Neural cell (in vitro differentiated cells): ENCODE measurements at regions not wholly inside any gene's neighbourhood (a gene's known extent, or its start where the extent isn't known, plus 50 kb on each side); places are given as distances from the start of the nearest gene placed in this dataset.

Experiments used
- H2AFZ ChIP-seq: fragments of 200-600, 300-800 bp; sonication (generic), shearing (Covaris generic); 2 replicates; pipeline ENCODE4 v1.6.0; 2014; ENCODE audit warnings: low read depth, mild to moderate bottlenecking, antibody characterized with exemption, low read length, moderate library complexity
- H3F3A ChIP-seq: fragments of 200-600 bp; shearing (Covaris generic); 2 replicates; pipeline ENCODE4 v1.6.1; 2016; ENCODE audit warnings: mild to moderate bottlenecking, moderate library complexity, mixed read lengths, antibody characterized with exemption, low read length; ENCODE audit not compliant: insufficient read depth, poor library complexity, severe bottlenecking
- H3K27ac ChIP-seq: fragments of 200-600, 300-800 bp; sonication (generic), shearing (Covaris generic); 2 replicates; pipeline ENCODE4 v1.5.1; 2014; ENCODE audit warnings: mild to moderate bottlenecking, low read length, moderate library complexity
- H3K27me3 ChIP-seq: fragments of 300-800, 200-600 bp; sonication (generic), shearing (Covaris generic); 2 replicates; pipeline ENCODE4 v1.6.0; 2014; ENCODE audit warnings: mild to moderate bottlenecking, low read depth, low read length, moderate library complexity; ENCODE audit not compliant: insufficient read depth
- H3K36me3 ChIP-seq: fragments of 300-800, 200-600 bp; sonication (generic), shearing (Covaris generic); 2 replicates; pipeline ENCODE4 v1.5.1; 2014; ENCODE audit warnings: mild to moderate bottlenecking, antibody characterized with exemption, low read length, moderate library complexity; ENCODE audit not compliant: insufficient read depth
- H3K4me2 ChIP-seq: fragments of 300-800, 200-600 bp; sonication (generic), shearing (Covaris generic); 2 replicates; pipeline ENCODE4 v1.6.0; 2014; ENCODE audit warnings: mild to moderate bottlenecking, low read length
- H3K4me3 ChIP-seq: fragments of 300-800, 200-600 bp; sonication (generic), shearing (Covaris generic); 2 replicates; pipeline ENCODE4 v1.5.1; 2014; ENCODE audit warnings: mild to moderate bottlenecking, low read length, moderate library complexity
- H3K79me2 ChIP-seq: fragments of 200-600 bp; shearing (Covaris generic); replicated peaks from 2 replicates; pipeline ENCODE4 v1.6.0; 2014; ENCODE audit warnings: mild to moderate bottlenecking, low read length, moderate library complexity; ENCODE audit not compliant: insufficient read depth
- H3K9ac ChIP-seq: fragments of 300-800, 200-600 bp; sonication (generic), shearing (Covaris generic); 2 replicates; pipeline ENCODE4 v1.6.1; 2016; ENCODE audit warnings: mild to moderate bottlenecking, low read length, mixed read lengths
- H3K9me2 ChIP-seq: fragments of 200-600 bp; shearing (Covaris generic); 2 replicates; pipeline ENCODE4 v1.6.1; 2016; ENCODE audit warnings: mild to moderate bottlenecking, low read length, mixed read lengths; ENCODE audit not compliant: insufficient read depth
- H3K9me3 ChIP-seq: fragments of 200-600, 300-800 bp; sonication (generic), shearing (Covaris generic); 2 replicates; pipeline ENCODE4 v1.6.1; 2016; ENCODE audit warnings: mild to moderate bottlenecking, mixed run types, low read length, moderate library complexity, mixed read lengths
- H4K20me1 ChIP-seq: fragments of 200-600 bp; shearing (Covaris generic); 2 replicates; pipeline ENCODE4 v1.6.1; 2016; ENCODE audit warnings: mild to moderate bottlenecking, mixed run types; ENCODE audit not compliant: insufficient read depth
- EP300 ChIP-seq: fragments of 450-650 bp; conservative IDR thresholded peaks from 2 replicates; pipeline ENCODE4 v1.6.1; 2014; ENCODE audit warnings: antibody characterized with exemption, mild to moderate bottlenecking, moderate library complexity; ENCODE audit not compliant: poor library complexity, severe bottlenecking
- EZH2 ChIP-seq: fragments of 200-600, 300-800 bp; shearing (Covaris generic), sonication (generic); IDR thresholded peaks from 2 replicates; pipeline ENCODE4 v1.6.1; 2014; ENCODE audit warnings: antibody characterized with exemption, low read length, borderline replicate concordance, mild to moderate bottlenecking; ENCODE audit not compliant: insufficient read depth, poor library complexity, severe bottlenecking
- MXI1 ChIP-seq: fragments of 450-650 bp; conservative IDR thresholded peaks from 2 replicates; pipeline ENCODE4 v1.6.1; 2014; ENCODE audit warnings: antibody characterized with exemption, mild to moderate bottlenecking; ENCODE audit not compliant: poor library complexity, severe bottlenecking
- POLR2AphosphoS5 ChIP-seq: IDR thresholded peaks from 2 replicates; pipeline ENCODE4 v1.6.1; 2012
- RAD21 ChIP-seq: fragments of 450-650 bp; conservative IDR thresholded peaks from 2 replicates; pipeline ENCODE4 v1.6.1; 2014; ENCODE audit warnings: antibody characterized with exemption, mild to moderate bottlenecking, moderate library complexity
- SMC3 ChIP-seq: fragments of 450-650 bp; conservative IDR thresholded peaks from 2 replicates; pipeline ENCODE4 v1.6.1; 2014; ENCODE audit warnings: antibody characterized with exemption, mild to moderate bottlenecking, moderate library complexity; ENCODE audit not compliant: poor library complexity
- TAF1 ChIP-seq: IDR thresholded peaks from 2 replicates; pipeline ENCODE4 v1.6.1; 2012; ENCODE audit warnings: low read depth
- TF ChIP-seq, protein P1 (sequence below): fragments of 450-650 bp; IDR thresholded peaks from 2 replicates; pipeline ENCODE4 v1.5.1; 2014; ENCODE audit warnings: antibody characterized with exemption, mild to moderate bottlenecking, moderate library complexity; ENCODE audit not compliant: poor library complexity, severe bottlenecking
- TF ChIP-seq, protein P2 (sequence below): IDR thresholded peaks from 2 replicates; pipeline ENCODE4 v1.6.1; 2012; ENCODE audit warnings: borderline replicate concordance

DNA sequence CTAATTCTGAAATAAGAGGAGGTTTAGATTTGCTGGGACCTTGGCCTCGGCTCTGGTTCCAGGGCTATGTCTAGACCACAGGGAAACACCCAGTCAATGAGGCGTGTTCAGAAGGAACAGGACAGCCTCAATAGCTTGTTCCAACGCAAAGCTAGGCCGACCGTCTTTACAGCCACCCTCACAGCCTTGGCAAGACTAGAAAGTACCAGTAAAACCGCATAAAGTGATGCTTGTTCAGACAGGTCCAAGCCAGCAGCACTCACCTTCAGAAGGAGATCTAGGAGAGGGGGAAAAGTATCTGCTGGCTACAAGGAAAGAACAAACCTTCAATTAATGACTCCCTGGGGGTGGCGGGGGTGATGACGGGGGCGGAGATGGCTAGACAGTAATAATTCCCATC lies 50.1 kb upstream of the LMTK2 start:
- Histone ChIP-seq H3K4me3 (no peak overlapping the region), H3K4me2 (no peak overlapping the region), H3F3A (no peaks in the 10 kb centered on the region), H3K27ac (no peak overlapping the region), H3K79me2 (no peaks in the 10 kb centered on the region), H3K9ac (no peak overlapping the region), H3K9me2 (no peaks in the 10 kb centered on the region), H4K20me1 (no peaks in the 10 kb centered on the region), H3K36me3 (no peaks in the 10 kb centered on the region), H2AFZ (no peak overlapping the region), H3K27me3 (no peaks in the 10 kb centered on the region), H3K9me3 (no peaks in the 10 kb centered on the region)
- TF ChIP-seq RAD21 (no peak), TAF1 (no peak), EZH2 (no peak), EP300 (no peak), SMC3 (no peak), POLR2AphosphoS5 (no peak), MXI1 (no peak)
- TF ChIP-seq, protein P1, sequence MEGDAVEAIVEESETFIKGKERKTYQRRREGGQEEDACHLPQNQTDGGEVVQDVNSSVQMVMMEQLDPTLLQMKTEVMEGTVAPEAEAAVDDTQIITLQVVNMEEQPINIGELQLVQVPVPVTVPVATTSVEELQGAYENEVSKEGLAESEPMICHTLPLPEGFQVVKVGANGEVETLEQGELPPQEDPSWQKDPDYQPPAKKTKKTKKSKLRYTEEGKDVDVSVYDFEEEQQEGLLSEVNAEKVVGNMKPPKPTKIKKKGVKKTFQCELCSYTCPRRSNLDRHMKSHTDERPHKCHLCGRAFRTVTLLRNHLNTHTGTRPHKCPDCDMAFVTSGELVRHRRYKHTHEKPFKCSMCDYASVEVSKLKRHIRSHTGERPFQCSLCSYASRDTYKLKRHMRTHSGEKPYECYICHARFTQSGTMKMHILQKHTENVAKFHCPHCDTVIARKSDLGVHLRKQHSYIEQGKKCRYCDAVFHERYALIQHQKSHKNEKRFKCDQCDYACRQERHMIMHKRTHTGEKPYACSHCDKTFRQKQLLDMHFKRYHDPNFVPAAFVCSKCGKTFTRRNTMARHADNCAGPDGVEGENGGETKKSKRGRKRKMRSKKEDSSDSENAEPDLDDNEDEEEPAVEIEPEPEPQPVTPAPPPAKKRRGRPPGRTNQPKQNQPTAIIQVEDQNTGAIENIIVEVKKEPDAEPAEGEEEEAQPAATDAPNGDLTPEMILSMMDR, result no peak
- TF ChIP-seq, protein P2, sequence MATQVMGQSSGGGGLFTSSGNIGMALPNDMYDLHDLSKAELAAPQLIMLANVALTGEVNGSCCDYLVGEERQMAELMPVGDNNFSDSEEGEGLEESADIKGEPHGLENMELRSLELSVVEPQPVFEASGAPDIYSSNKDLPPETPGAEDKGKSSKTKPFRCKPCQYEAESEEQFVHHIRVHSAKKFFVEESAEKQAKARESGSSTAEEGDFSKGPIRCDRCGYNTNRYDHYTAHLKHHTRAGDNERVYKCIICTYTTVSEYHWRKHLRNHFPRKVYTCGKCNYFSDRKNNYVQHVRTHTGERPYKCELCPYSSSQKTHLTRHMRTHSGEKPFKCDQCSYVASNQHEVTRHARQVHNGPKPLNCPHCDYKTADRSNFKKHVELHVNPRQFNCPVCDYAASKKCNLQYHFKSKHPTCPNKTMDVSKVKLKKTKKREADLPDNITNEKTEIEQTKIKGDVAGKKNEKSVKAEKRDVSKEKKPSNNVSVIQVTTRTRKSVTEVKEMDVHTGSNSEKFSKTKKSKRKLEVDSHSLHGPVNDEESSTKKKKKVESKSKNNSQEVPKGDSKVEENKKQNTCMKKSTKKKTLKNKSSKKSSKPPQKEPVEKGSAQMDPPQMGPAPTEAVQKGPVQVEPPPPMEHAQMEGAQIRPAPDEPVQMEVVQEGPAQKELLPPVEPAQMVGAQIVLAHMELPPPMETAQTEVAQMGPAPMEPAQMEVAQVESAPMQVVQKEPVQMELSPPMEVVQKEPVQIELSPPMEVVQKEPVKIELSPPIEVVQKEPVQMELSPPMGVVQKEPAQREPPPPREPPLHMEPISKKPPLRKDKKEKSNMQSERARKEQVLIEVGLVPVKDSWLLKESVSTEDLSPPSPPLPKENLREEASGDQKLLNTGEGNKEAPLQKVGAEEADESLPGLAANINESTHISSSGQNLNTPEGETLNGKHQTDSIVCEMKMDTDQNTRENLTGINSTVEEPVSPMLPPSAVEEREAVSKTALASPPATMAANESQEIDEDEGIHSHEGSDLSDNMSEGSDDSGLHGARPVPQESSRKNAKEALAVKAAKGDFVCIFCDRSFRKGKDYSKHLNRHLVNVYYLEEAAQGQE, result no peak
